HG03039 (cell line): ENCODE measurements at regions not wholly inside any gene's neighbourhood (a gene's known extent, or its start where the extent isn't known, plus 50 kb on each side); places are given as distances from the start of the nearest gene placed in this dataset.
"Not testable (repeated sequence)": the region's sequence is repeated elsewhere in the genome, so short reads cannot be mapped to it uniquely, and the experiment has no call there.

Source experiments
- ATAC-seq: cut with Tn5 transposase; IDR thresholded peaks from one replicate; pipeline ENCODE4 v1.9.1; 2021; ENCODE audit warnings: mild to moderate bottlenecking, moderate library complexity; ENCODE audit not compliant: unreplicated experiment

DNA sequence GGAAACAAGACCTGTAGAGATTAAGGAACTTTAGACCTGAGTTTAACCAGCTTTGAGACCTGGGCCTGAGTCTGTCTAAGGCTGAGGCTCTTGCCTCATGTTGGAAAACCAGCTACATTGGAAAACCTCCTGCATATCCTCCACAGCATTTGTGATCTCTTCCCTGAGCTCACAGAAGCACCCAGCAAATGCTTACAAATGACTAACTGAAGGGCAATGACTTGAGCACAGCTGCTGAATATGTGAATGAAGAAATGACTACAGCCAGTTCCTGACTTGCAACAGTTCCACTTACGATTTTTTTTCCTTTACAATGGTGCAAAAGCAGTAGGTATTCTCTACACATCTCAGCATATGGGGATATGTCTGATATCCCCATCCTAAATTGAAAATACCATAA lies 112.4 kb upstream of the RREB1 start:
- no peak for ATAC-seq

DNA sequence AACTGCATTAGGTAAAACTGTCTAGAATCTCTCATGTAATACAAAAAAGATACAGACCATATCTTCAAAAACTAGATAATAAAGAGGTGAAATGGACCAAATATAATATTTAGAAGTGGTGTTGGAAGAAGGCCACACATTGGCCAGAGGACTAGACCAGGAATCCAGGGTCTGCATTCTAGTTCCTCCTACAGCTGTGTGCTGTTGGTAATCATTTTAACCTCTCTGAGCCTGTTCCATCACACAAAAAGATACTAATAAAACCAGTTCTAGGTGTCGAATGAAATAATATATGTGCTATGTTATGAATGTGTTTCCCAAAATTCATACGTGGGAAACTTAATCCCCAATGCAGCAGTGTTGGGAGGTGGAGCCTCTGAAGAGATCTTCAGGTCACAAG lies 111.6 kb upstream of the RREB1 start:
- no peak for ATAC-seq

DNA sequence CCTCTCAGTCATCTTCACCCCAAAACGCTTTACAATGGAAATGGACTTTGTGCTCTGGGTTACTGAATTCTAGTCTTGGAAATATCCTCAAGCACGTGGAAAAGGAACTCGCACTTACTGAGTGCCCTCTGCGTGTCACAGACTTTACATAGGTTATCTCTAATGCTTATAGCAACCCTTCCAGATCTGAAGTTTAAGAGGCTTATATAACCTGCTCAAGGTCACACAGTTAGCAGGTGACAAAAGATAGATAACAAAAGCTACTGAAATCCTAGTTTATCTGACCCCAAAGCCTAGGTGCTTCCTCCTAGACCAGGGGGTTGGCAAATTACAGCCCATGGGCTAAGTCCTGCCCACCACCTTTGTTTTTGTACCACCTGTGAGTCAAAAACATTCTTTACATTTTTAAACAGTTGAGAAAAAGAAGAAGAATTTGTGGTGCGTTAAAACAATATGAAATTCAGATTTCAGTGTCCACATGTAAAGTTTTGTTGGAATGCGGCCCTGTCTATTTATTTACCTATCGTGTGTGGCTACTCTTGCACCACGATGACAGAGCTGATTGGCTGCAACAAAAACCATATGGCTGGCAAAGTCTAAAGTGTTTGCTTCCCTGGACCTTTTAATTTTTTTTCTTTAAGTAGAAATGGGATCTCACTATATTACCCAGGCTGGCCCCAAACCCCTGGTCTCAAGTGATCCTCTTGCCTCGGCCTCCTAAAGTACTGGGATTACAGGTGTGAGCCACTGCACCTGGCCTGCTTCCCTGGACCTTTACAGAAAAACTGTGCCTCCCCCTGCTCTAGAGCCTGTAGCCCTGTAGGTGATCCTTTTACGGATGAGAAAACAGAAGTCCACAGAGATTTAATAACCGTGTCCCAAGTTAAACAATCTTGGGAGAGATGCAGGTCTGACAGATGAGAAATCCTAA lies 110.2 kb upstream of the RREB1 start:
- no peak for ATAC-seq

DNA sequence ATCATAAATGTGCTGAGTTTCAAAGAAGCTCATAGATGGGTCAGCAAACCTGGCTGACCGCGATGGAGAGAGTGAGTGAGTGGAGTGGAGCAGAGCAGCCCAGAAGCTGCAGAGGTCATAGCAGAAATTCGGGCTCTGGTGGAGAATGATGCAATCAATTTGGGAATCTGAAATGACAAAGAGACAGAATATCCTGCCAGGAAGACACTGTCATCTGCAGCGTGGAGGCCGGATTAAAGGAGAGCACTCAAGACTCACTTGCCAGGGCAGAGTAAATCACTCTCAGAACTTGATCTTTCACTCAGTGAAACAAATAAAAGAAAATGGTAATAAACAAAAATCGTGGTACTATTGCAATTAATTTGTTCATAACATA lies 109.6 kb upstream of the RREB1 start:
- ATAC-seq, result no peak

DNA sequence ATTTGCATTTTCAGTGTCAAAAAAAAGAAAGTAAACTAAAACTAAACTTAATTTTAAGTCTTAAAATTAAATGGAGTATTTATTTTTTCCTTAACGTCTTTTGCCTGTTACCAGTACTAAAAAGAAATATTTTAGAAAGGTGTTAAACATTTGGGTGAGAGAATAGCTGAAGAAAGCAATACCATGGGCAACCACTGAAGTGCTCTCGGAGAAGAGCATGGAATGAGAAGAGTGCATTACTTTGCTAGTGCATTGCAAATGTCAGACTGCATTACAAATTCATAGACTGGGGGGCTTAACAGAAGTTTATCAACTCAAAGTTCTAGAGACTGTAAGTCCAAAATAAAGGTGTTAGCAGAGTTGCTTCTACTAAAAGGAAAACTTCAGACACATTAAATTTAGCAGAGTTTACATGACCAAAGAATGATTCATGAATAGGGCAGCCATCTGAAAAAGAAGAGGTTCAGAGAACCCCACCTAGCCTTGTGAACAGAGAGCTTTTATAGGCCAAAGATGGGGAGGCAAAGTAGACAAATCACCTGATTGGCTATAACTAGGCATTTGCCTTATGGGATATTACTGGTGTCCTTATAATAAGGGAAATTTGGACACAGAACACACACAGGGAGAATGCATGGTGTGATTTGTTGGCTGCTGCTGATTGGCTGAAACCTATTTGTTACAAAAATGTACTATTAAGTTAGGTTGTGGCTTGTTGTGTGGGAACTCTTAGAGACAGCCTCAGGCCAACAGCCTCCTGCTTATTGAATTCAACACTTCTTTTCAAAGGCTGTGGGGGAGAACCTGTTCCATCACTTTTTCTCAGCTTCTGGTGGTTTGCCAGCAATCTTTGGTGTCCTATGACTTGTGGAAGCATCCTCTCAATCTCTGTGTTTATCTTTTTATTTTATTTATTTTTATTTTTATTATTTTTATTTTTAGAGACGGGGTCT lies 106.7 kb upstream of the RREB1 start:
- no peak for ATAC-seq

DNA sequence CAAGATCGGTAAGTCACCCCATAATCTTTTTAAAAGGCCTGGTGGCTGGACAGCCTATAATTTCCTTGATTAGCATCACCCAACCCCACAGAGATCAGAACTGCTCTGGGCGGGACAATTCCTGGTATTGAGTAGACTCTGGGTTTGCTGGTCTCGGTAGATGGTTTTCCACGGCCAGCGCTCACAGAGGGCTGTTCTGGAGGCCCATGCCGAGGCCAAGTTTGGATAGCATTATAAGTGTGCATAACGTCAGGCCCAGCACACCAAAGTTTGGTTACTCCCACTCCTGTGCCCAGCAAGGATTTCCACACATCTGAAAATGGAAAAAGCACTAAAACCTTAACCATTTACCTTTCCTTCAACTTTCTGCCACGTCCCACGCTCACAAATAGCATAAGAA lies 104.7 kb upstream of the RREB1 start:
- ATAC-seq, result no peak

DNA sequence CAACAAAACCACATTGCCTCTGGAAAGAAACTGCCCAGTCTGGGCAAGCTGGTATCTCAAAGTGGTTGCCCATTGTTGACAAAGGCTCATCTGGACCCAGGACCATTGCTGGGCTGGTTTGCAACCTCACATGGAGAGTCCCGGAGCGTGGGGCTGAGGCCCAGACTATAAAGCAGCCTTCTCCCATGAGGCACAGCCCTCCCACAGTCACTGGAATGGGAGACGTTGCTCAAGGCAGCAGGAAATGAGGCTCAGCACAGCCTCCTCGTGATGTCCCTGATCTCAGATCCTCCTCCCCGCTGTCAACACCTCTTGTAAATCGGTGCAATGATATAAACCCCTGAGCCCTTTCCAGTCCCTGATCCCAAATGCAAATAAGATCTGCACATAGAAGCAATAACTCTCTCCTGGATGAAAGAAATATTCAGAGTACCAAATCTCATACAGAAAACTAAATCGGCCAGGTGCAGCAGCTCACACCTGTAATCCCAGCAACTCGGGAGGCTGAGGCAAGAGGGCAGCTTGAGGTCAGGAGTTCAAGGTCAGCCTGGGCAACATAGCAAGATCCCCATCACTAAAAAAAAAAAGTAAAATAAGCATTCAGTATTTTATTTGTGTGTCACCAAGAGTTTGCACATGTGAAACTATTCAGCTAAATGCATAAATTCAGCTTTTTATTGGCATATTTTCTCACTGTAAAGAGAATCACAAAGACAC lies 103.0 kb upstream of the RREB1 start:
- no peak for ATAC-seq

DNA sequence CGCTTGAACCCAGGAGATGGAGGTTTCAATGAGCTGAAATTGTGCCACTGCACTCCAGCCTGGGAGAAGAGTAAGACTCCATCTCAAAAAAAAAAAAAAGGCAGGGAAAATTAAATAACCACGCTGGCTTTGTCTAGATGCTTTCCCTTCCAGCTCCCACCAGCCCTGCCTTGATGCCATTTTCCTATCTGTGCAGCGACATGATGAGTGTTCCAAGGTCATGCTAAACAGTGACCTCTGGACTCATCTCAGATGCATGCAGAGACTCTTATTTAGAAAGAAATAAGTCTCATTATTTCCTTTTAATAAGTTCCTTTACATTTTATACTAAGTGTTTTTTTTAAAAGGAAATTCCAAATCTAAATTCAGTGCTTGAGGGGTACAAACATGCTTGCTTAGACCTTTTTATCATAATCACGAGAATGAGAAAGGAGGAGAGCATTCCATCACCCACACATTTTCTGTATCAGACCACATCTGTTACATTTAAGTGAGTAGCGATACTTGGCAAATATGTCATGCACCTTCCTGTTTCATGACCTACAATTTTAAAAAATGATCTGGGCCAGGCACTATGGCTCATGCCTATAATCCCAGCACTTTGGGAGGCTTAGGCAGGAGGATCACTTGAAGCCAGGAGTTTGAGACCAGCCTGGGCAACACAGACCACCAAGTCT lies 101.1 kb upstream of the RREB1 start:
- no peak for ATAC-seq

DNA sequence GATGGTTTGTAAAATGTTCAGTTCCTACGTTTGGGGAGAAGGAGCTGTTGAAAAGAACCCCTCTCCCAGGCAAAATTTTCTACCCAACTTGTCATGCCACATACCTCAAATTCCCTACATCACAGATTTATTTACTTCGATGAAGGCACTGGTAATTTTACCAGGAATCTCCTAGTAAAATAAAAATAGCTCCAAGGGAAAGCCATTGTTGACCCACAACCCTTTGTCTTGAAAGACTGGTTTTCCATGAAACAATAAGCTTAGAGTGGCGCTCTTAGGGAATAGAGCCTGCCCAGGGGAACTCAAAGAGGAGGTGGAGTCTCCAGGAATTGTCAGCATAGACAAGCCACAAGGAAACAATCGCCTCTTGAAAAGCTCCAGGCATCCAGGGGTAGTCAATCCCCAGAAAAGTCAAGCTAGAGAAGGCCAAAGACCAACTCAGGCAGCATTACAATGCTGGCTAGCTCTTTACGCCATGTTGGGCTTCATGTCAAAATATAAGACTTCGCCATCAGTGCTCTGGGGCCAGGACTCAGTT lies 99.2 kb upstream of the RREB1 start:
- ATAC-seq, result no peak

DNA sequence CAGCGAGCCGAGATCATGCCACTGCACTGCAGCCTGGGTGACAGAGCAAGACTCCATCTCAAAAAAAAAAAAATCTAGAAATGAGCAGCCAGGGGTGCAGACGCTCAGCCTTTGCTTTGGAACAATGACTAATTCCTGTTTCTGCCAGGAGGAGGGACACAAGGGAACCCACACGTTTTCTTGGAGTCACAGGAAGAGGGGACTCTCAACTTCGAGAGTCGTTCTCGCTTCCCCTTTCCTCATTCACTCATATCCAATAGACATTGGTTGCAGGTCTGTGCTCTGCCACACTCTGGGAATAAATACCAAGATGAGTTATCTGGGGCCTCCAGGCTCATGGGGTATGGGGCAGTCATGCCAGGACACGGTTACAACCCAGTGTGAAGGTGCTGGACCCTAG lies 91.5 kb upstream of the RREB1 start:
- ATAC-seq, result no peak

DNA sequence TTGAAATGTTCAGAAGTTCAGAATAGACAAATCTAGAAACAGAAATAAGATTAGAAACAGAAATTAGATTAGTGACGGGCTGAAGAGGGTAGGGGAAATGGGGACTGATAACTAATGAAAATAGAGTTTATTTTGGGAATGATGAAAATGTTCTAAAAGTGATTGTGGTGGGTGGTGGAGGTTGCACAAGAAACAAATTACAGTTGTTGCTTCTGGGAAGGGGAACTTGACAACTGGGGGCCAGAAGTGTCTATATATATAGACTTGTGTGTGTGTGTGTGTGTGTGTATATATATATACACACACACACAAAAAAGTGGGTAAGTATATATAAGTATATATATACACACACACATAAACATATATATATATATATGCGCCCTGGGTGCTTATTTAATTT lies 86.5 kb upstream of the RREB1 start:
- ATAC-seq, result no peak

DNA sequence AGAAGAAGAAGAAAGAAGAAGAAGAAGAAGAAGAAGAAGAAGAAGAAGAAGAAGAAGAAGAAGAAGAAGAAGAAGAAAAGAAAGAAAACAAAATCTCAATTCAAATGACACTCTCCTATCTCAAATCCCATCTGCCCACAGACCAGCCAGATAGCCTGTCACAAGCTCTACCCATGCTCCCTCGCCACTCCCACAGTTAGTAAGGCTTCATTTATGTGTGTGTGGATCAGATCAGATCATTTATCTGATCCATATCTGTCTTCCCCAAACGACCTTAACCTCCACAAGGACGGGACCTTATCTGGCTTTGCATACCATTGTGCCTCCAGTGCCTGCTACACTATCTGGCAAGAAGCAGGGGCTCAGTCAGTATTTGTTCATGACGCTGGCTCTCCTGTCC lies 81.9 kb upstream of the RREB1 start:
- no peak for ATAC-seq

DNA sequence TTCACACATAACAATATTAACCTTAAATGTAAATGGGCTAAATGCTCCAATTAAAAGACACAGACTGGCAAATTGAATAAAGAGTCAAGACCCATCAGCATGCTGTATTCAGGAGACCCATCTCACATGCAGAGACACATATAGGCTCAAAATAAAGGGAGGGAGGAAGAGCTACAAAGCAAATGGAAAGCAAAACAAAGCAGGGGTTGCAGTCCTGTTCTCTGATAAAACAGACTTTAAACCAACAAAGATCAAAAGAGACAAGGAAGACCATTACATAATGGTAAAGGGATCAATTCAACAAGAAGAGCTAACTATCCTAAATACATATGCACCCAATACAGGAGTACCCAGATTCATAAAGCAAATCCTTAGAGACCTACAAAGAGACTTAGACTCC lies 78.8 kb upstream of the RREB1 start:
- ATAC-seq, result not testable (repeated sequence)

DNA sequence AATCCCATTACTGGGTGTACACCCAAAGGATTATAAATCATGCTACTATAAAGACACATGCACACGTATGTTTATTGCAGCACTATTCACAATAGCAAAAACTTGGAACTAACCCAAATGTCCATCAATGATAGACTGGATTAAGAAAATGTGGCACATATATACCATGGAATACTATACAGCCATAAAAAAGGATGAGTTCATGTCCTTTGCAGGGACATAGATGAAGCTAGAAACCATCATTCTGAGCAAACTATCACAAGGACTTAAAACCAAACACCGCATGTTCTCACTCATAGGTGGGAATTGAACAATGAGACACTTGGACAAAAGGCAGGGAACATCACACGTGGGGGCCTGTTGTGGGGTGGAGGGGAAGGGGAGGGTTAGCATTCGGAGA lies 76.8 kb upstream of the RREB1 start:
- ATAC-seq, result not testable (repeated sequence)

DNA sequence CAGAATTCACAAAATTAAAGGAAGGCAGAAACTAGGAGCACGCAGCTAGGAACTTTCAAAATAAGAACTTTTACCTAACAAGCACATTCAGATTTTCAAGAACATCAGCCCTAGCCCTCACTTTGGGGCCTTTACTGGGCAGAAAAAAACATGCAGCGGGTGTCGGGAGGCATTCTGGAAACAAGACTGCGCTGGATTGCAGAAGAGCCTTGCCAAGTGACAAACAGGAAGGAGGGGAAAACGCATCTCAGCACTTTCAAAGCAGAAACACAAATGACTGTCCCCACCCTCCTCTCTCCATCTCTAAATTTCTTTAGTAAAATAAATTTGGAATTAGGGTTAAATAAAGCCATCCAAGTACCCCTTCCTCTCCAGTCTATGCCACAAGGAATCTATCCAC lies 74.6 kb upstream of the RREB1 start:
- no peak for ATAC-seq

DNA sequence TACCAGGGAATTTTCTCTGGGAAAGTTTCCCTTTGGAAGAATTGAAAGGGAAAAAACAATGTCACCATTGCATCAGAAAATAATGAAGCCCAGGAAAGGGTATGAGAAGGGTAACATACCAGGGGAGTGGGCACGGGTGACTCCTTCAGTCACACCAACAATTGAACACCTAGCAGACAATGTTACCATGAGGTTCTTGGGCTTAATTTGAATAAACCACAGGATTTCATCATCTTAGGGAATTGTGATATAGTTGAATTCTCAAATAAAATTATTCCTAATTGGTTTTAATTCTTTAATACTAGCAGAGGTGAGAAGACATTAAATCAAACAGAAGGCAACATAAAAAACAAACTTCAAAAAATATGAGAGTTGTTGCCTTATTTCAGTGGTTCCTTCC lies 73.7 kb upstream of the RREB1 start:
- no peak for ATAC-seq

DNA sequence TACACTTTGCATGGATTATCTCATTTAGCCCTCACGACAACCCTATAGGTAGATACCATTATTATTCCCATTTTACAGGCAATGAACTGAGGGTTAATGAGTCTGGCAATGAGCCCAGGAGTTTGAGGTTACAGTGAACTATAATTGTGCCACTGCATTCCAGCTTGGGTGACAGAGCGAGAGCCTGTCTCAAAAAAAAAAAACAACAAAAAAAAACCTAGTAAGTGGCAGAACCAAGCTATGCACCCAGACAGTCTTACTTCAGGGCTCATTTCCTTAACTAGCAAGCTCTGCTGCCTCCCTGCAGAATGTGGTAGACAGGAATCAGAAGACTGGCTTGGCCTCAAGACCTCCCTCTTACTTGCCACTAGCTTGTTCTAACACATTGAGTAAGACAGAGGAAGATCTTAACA lies 71.9 kb upstream of the RREB1 start:
- no peak for ATAC-seq

DNA sequence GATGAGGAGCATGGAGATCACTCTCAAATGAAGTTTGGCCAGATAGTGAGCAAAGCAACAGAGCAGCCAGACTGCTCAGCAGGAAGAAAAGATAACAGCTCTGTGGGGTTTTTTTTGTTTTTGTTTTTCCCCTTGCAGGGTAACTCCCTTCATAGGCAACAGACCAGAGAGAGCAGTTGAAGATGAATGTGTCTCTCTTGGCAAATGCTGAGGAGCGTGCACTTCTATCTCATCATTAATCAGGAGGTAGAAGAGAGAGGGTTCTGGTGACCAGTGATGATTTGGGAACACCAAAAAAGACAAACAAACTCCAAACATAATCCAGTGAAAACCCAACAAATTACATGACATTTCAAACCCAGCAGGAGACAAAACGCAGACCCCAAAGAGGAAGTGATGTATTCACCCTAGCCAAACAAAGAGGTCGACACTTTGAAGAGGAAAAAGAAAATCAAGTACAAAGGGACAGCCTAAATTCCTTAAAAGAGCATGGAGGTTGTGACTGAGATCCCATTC lies 66.2 kb upstream of the RREB1 start:
- ATAC-seq, result no peak

DNA sequence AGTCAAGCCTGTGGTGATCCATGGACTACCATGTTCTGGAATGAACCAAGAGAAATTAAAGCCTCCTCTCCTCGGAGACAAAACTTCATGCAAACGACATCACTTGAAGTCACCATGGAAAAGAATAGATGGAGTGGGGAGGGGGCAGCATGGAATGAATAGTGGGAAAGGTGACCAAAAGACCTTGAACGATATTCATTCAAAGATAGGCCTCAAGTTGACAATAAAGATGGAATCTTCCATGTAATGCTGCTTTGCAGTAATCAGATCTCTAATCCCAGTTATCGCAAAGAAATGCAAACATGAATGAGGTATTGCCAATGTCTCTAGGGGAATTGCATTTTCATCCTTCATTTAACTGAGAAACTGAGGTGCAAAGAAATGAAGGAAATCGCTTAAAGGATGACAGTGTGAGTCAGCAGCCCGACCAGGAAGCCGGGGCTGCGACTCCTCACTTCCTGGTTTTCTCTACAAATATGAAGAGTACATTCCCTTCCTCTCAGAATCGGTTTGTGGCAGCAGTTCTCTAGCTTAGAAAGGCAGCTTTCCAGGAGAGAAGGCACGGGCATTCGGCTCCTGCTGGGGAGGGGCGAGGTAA lies 65.6 kb upstream of the RREB1 start:
- ATAC-seq, result no peak
